ENCODE measurements at regions not wholly inside any gene's neighbourhood (a gene's known extent, or its start where the extent isn't known, plus 50 kb on each side); places are given as distances from the start of the nearest gene placed in this dataset.

DNA sequence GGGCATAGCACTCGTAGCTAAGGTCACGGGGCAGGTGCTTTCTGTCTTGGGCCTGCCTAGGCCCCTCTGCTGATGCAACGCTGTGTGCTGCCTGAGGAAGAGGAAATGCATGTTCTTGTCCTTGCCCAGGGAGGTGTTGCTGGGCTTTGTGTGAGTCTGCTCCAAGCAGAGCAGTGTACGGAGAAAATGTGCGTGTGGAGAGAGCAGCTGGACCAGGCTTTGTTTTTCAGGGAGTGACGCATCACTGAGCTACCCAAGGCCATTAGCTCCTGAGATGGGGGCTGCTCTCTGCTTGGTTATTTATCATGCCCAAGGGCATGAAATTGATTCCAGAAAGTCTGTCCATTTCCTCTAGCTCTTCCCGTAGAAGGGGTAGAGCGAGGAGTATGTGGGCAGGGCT, 82.9 kb upstream of the THY1 start:
- peaks cover 4% of the 10 kb centered on the region for H3K9me3 ChIP-seq (ENCODE audit: control insufficient read depth, low read length)
- H3K9ac ChIP-seq (ENCODE audit: low read length) = no peak overlapping the region
- H3K4me3 ChIP-seq (ENCODE audit: low read length) = no peak overlapping the region
- peaks cover 8% of the 10 kb centered on the region for H3K27me3 ChIP-seq (replicated peaks; ENCODE audit: control insufficient read depth, insufficient read depth, low read length)
- H3K36me3 ChIP-seq (ENCODE audit: control insufficient read depth, insufficient read depth, low read length, severe bottlenecking) = no peaks in the 10 kb centered on the region
- peak; percentile 88 for DNase-seq (ENCODE audit: low read depth)
- H3K4me1 ChIP-seq (ENCODE audit: control insufficient read depth, insufficient read depth, low read length) = peaks cover 31% of the 10 kb centered on the region

DNA sequence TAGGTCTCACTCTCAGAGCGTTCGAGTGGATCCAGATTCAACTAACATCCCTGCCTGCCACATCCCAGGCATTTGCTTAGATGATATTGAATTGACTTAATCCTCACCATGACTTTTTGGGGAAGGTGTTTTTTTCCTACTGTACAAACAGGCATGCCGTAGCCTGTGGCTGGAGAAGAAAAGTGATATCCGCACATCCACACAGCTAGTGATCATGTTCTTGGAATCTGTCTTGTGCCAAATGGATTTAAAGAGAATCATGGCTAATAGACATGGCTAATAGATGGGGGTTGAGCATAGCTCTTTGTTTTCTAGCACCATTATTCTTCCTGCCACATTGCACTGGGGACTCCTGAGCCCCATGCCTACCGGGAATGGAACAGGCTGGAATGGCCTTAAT, 82.1 kb upstream of the THY1 start:
- no peak overlapping the region for H3K4me3 ChIP-seq (ENCODE audit: low read length)
- H3K4me1 ChIP-seq (ENCODE audit: control insufficient read depth, insufficient read depth, low read length) = peaks cover 24% of the 10 kb centered on the region
- H3K27me3 ChIP-seq (replicated peaks; ENCODE audit: control insufficient read depth, insufficient read depth, low read length) = peaks cover 11% of the 10 kb centered on the region

DNA sequence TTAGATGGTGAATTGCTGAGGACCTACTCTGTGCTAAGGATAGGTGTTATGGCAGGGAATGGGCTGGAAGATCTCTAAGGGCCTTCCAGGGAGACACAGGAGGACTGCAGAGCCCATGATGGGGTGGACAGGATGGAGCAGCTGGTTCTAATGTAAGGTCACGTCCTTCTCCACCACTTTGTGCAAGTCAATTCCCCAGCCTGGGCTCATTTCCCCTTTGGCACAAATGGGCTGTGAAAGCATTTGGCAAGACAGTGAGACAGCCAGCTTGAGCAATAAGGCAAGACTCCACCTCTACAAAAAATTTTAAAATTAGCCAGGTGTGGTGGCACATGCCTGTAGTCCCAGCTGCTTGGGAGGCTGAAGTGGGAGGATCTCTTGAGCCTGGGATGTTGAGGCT, 81.4 kb upstream of the THY1 start:
- no peak overlapping the region for H3K4me3 ChIP-seq (ENCODE audit: low read length)
- peaks cover 17% of the 10 kb centered on the region for H3K4me1 ChIP-seq (ENCODE audit: control insufficient read depth, insufficient read depth, low read length)
- H3K9ac ChIP-seq (ENCODE audit: low read length) = no peak overlapping the region
- peaks cover 11% of the 10 kb centered on the region for H3K27me3 ChIP-seq (replicated peaks; ENCODE audit: control insufficient read depth, insufficient read depth, low read length)
- peaks cover 4% of the 10 kb centered on the region for H3K9me3 ChIP-seq (ENCODE audit: control insufficient read depth, low read length)
- H3K36me3 ChIP-seq (ENCODE audit: control insufficient read depth, insufficient read depth, low read length, severe bottlenecking) = no peaks in the 10 kb centered on the region
- no peak for DNase-seq (ENCODE audit: low read depth)

More for the DNA sequence above, 82.1 kb upstream of the THY1 start:
- DNase-seq (ENCODE audit: low read depth) = no peak
- Histone ChIP-seq H3K9ac (ENCODE audit: low read length) (no peak overlapping the region), H3K36me3 (ENCODE audit: control insufficient read depth, insufficient read depth, low read length, severe bottlenecking) (no peaks in the 10 kb centered on the region), H3K9me3 (ENCODE audit: control insufficient read depth, low read length) (peaks cover 4% of the 10 kb centered on the region)

- peaks cover 22% of the 10 kb centered on the region for H3K27me3 ChIP-seq (replicated peaks; ENCODE audit: control insufficient read depth, insufficient read depth, low read length)
- no peaks in the 10 kb centered on the region for H3K36me3 ChIP-seq (ENCODE audit: control insufficient read depth, insufficient read depth, low read length, severe bottlenecking)
- no peak overlapping the region for H3K9ac ChIP-seq (ENCODE audit: low read length)
- peaks cover 4% of the 10 kb centered on the region for H3K9me3 ChIP-seq (ENCODE audit: control insufficient read depth, low read length)
- H3K4me1 ChIP-seq (ENCODE audit: control insufficient read depth, insufficient read depth, low read length) = peaks cover 12% of the 10 kb centered on the region
- DNase-seq (ENCODE audit: low read depth) = no peak
- H3K4me3 ChIP-seq (ENCODE audit: low read length) = no peak overlapping the region
Observed at GRCh38 chr11:119501777-119502405, 78.9 kb upstream of the THY1 start.

DNA sequence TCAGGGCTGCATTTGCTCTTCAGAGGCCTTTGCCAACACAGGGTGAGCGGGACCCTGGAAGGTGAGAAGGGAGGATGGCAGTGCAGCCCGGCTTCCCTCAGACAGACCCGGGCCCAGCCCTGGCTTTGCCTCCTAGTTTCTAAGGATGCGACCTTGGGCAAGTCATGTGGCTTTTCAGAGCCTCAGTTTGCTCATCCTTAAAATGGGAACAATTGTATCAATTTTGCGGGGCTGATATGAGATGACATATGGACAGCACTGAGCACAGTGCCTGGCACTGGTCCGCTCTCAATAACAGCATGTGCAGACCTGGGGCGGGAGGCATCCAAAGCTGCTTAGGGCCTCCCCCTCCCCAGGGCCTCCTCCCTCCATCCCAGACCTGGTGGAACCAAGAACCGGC, 74.7 kb upstream of the THY1 start:
- H3K27me3 ChIP-seq (replicated peaks; ENCODE audit: control insufficient read depth, insufficient read depth, low read length) = peaks cover 32% of the 10 kb centered on the region
- H3K4me3 ChIP-seq (ENCODE audit: low read length) = no peak overlapping the region
- H3K9me3 ChIP-seq (ENCODE audit: control insufficient read depth, low read length) = no peaks in the 10 kb centered on the region
- no peaks in the 10 kb centered on the region for H3K36me3 ChIP-seq (ENCODE audit: control insufficient read depth, insufficient read depth, low read length, severe bottlenecking)
- H3K4me1 ChIP-seq (ENCODE audit: control insufficient read depth, insufficient read depth, low read length) = no peaks in the 10 kb centered on the region
- no peak for DNase-seq (ENCODE audit: low read depth)
- H3K9ac ChIP-seq (ENCODE audit: low read length) = no peak overlapping the region

DNA sequence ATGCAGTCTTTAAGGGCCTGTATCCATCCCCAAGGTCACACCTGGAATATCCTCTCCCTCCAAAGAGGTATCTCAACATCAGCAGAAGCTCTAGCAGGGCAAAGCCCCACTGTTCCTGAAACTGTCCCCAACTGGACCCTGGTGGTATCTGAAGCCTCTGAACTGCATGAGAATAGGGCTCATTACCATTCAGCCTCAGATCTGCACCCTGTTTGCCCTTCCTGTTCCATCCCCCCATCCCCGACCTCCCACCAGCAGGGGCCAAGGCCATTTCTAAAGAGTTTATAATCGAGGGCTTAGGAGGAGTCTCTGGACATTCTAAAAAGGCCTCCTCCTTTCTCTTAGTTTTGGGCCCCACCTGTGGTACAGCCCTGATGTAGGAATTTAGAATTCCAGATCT, 74.0 kb upstream of the THY1 start:
- H3K27me3 ChIP-seq (replicated peaks; ENCODE audit: control insufficient read depth, insufficient read depth, low read length) = peaks cover 34% of the 10 kb centered on the region
- no peaks in the 10 kb centered on the region for H3K4me1 ChIP-seq (ENCODE audit: control insufficient read depth, insufficient read depth, low read length)
- no peaks in the 10 kb centered on the region for H3K36me3 ChIP-seq (ENCODE audit: control insufficient read depth, insufficient read depth, low read length, severe bottlenecking)

GRCh38 chr11:119496469-119496868, 73.5 kb upstream of the THY1 start:
- Histone ChIP-seq H3K4me3 (ENCODE audit: low read length) (no peak overlapping the region), H3K9ac (ENCODE audit: low read length) (no peak overlapping the region), H3K36me3 (ENCODE audit: control insufficient read depth, insufficient read depth, low read length, severe bottlenecking) (no peaks in the 10 kb centered on the region), H3K4me1 (ENCODE audit: control insufficient read depth, insufficient read depth, low read length) (no peaks in the 10 kb centered on the region), H3K27me3 (replicated peaks; ENCODE audit: control insufficient read depth, insufficient read depth, low read length) (peaks cover 29% of the 10 kb centered on the region), H3K9me3 (ENCODE audit: control insufficient read depth, low read length) (no peaks in the 10 kb centered on the region)
- DNase-seq (ENCODE audit: low read depth) = peak; percentile 91

More for the DNA sequence above, 74.0 kb upstream of the THY1 start:
- no peak for DNase-seq (ENCODE audit: low read depth)
- Histone ChIP-seq H3K4me3 (ENCODE audit: low read length) (no peak overlapping the region), H3K9me3 (ENCODE audit: control insufficient read depth, low read length) (no peaks in the 10 kb centered on the region), H3K9ac (ENCODE audit: low read length) (no peak overlapping the region)

DNA sequence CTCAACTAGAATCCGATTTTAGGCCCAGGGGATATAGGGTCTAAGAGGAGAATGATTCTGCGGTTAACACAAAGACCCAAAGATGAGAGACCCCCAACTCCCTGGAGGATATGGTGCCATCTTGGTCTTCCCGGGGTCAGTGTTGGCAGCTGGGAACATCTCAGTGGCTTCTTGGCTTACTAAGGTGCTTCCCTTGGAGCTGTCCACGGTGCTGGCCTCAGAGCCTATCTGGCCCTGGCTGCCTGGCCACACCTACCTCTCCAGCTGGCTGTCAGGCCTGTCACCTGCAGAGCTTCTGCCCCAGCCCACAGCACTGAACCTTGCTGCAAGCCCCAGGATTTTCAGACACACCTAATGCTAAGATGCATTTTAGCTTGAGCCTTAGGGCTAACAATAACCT, 70.7 kb upstream of the THY1 start:
- H3K4me1 ChIP-seq (ENCODE audit: control insufficient read depth, insufficient read depth, low read length) = no peaks in the 10 kb centered on the region
- H3K9me3 ChIP-seq (ENCODE audit: control insufficient read depth, low read length) = no peaks in the 10 kb centered on the region
- no peak overlapping the region for H3K4me3 ChIP-seq (ENCODE audit: low read length)
- H3K27me3 ChIP-seq (replicated peaks; ENCODE audit: control insufficient read depth, insufficient read depth, low read length) = peaks cover 40% of the 10 kb centered on the region
- H3K9ac ChIP-seq (ENCODE audit: low read length) = no peak overlapping the region
- H3K36me3 ChIP-seq (ENCODE audit: control insufficient read depth, insufficient read depth, low read length, severe bottlenecking) = no peaks in the 10 kb centered on the region
- DNase-seq (ENCODE audit: low read depth) = peak; percentile 54

DNA sequence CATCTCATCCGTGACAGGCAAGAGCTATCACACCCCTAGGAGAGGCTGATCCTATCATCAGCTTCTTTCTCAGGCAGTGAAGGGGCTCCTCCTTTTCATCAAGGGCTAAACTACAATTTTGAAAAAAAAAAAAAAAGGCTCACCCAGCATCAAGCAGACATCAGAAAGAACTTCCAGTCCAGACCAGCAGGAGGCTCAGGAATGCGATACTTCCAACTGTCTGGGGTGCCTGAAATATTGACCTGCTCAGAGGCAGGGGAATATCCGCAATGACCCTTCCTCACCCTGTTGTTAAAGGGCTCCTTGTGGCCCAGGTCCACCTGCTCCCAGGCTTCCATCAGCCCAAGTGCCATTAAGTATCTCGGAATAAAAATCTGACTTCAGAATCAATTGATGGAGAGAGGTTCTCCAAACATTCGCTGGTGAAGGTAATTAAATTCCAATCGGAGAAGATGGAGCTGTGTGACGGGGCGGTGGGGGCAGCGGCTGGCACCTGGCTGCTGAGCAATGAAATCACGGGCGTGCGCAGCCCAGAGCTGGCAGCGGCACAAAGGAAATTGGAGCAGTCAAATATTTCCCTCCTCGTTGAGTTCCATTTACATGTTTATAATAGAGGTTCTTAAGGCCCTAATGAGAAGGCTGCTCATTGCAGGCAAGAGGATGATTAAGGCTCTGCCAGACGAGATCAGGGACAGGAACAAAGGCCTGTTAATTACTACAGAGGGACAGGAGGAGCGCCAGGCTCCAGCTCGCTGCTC, 69.0 kb upstream of the THY1 start:
- no peaks in the 10 kb centered on the region for H3K4me1 ChIP-seq (ENCODE audit: control insufficient read depth, insufficient read depth, low read length)
- H3K27me3 ChIP-seq (replicated peaks; ENCODE audit: control insufficient read depth, insufficient read depth, low read length) = peaks cover 53% of the 10 kb centered on the region
- no peak overlapping the region for H3K9ac ChIP-seq (ENCODE audit: low read length)
- H3K36me3 ChIP-seq (ENCODE audit: control insufficient read depth, insufficient read depth, low read length, severe bottlenecking) = no peaks in the 10 kb centered on the region
- H3K4me3 ChIP-seq (ENCODE audit: low read length) = no peak overlapping the region
- H3K9me3 ChIP-seq (ENCODE audit: control insufficient read depth, low read length) = no peaks in the 10 kb centered on the region
- DNase-seq (ENCODE audit: low read depth) = peak; percentile 49

DNA sequence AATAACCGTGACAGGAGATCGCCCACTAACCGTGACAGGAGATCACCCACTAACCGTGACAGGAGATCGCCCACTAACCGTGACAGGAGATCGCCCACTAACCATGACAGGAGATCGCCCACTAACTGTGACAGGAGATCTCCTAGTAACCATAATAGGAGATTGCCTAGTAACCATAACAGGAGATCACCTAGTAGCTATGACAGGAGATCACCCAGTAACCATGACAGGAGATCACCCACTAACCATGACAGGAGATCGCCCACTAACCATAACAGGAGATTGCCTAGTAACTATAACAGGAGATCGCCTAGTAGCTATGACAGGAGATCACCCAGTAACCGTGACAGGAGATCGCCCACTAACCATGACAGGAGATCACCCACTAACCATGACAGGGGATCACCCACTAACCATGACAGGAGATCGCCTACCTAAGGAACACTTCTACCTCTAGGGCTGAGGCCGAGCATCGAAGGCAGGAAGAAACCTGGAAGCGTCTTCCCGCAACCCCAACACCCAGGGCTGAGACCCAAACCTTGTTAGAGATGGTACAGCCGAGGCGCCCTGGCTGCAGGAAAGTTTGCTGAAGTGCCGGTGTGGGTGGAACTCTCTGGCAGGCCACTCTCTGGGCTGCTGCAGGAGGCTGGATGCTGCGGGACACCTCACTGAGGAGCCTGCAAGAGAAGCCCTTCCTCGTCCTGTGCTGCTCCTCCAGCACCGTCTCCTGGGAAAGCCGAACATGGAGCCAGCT, 67.5 kb upstream of the THY1 start:
- Histone ChIP-seq H3K9me3 (ENCODE audit: control insufficient read depth, low read length) (no peaks in the 10 kb centered on the region), H3K9ac (ENCODE audit: low read length) (no peak overlapping the region)
- no peak for DNase-seq (ENCODE audit: low read depth)

DNA sequence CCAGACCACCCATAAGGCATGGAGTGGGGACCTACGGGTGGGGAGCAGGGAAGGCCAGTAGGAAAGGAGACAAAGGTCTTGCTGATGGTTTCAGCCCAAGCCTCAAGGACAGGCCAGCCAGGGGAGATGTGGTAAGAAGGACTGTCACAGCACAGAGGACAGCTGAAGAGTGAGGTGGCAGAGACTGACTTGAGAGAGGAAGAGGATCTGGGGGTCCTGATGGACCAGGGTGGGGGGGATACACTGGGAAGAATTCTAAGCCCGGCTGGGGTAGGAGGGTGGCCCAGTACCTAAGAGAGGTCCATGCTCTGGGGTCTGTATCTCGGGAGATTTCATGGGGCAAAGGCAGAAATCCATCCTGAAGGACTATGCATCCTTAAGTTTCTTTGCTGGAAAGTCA, 66.1 kb upstream of the THY1 start:
- Histone ChIP-seq H3K4me1 (ENCODE audit: control insufficient read depth, insufficient read depth, low read length) (no peaks in the 10 kb centered on the region), H3K4me3 (ENCODE audit: low read length) (no peak overlapping the region), H3K27me3 (replicated peaks; ENCODE audit: control insufficient read depth, insufficient read depth, low read length) (peaks cover 58% of the 10 kb centered on the region), H3K36me3 (ENCODE audit: control insufficient read depth, insufficient read depth, low read length, severe bottlenecking) (no peaks in the 10 kb centered on the region), H3K9me3 (ENCODE audit: control insufficient read depth, low read length) (no peaks in the 10 kb centered on the region), H3K9ac (ENCODE audit: low read length) (no peak overlapping the region)
- DNase-seq (ENCODE audit: low read depth) = no peak

More for the DNA sequence above, 67.5 kb upstream of the THY1 start:
- H3K4me3 ChIP-seq (ENCODE audit: low read length) = no peak overlapping the region
- H3K4me1 ChIP-seq (ENCODE audit: control insufficient read depth, insufficient read depth, low read length) = no peaks in the 10 kb centered on the region
- peaks cover 54% of the 10 kb centered on the region for H3K27me3 ChIP-seq (replicated peaks; ENCODE audit: control insufficient read depth, insufficient read depth, low read length)
- H3K36me3 ChIP-seq (ENCODE audit: control insufficient read depth, insufficient read depth, low read length, severe bottlenecking) = no peaks in the 10 kb centered on the region

All from adipocyte (in vitro differentiated cells).